Gastrocnemius medialis (tissue), 4 donors: ENCODE measurements at regions not wholly inside any gene's neighbourhood (a gene's known extent, or its start where the extent isn't known, plus 50 kb on each side); places are given as distances from the start of the nearest gene placed in this dataset.

ENCODE experiments used
- ATAC-seq, 2 donors: fragments of 150-250 bp; one replicate each; pipeline ENCODE4 v1.9.1; 2016
- DNase-seq, 2 donors: peaks; one replicate each; pipeline ENCODE4 v3.0.0-alpha.2; 2019
- H3K27ac ChIP-seq, 4 donors: fragments of 200-600 bp; sonication (generic); 1 replicate in 1 of 4; 2 replicates in 3 of 4; pipeline ENCODE4 v1.5.1; 2016 to 2018; ENCODE audit warnings: mild to moderate bottlenecking in 2 of 4, moderate library complexity in 1 of 4
- H3K27me3 ChIP-seq, 3 donors: fragments of 200-600 bp; sonication (generic) in 2 of 3; 1 replicate in 1 of 3; 2 replicates in 2 of 3; pipeline versions ENCODE4 v1.5.1 to v1.6.0; 2016 to 2019; ENCODE audit warnings: mild to moderate bottlenecking in 1 of 3, moderate library complexity in 1 of 3
- H3K36me3 ChIP-seq, 2 donors: fragments of 200-600 bp; sonication (generic) in 1 of 2; one replicate each; pipeline ENCODE4 v1.5.1; 2017 to 2018
- H3K4me1 ChIP-seq, 2 donors: fragments of 200-600 bp; sonication (generic) in 1 of 2; one replicate each; pipeline ENCODE4 v1.5.1; 2016 to 2017; ENCODE audit warnings: mild to moderate bottlenecking in 2 of 2
- H3K4me3 ChIP-seq, 4 donors: fragments of 200-600 bp; sonication (generic) in 3 of 4; 1 replicate in 1 of 4; 2 replicates in 3 of 4; pipeline ENCODE4 v1.5.1; 2016 to 2019; ENCODE audit warnings: mild to moderate bottlenecking in 2 of 4
- H3K9me3 ChIP-seq, 3 donors: fragments of 200-600 bp; sonication (generic) in 2 of 3; 1 replicate in 1 of 3; 2 replicates in 2 of 3; pipeline ENCODE4 v1.5.1; 2016 to 2019
- CTCF ChIP-seq, 5 experiments: fragments of 450-650 bp in 3 of 5; fragments of 200-600 bp in 2 of 5; sonication (generic) in 2 of 5; IDR thresholded peaks in 4 of 5; conservative IDR thresholded peaks in 1 of 5; 1 replicate in 4 of 5; 2 replicates in 1 of 5; pipeline ENCODE4 v1.5.1; 2016 to 2019; ENCODE audit warnings: antibody characterized with exemption in 5 of 5, mild to moderate bottlenecking in 3 of 5, moderate library complexity in 3 of 5
- POLR2A ChIP-seq, 2 donors: fragments of 450-650 bp; IDR thresholded peaks; one replicate each; pipeline ENCODE4 v1.6.1; 2017; ENCODE audit warnings: antibody characterized with exemption in 2 of 2, mild to moderate bottlenecking in 2 of 2, moderate library complexity in 2 of 2
- in situ Hi-C, 4 donors: fragments of 200-750 bp; cut with MboI; loops; one replicate each; pipeline versions ENCODE4 v1.15.0 to v1.8.0; 2017; ENCODE audit warnings: low sequenced_read_pairs in 4 of 4
- intact Hi-C: fragments of 100-400 bp; cut with DNase I; formaldehyde crosslinking; loops from one replicate; pipeline ENCODE4 v1.15.1; 2023; ENCODE audit warnings: low total_unique reads

GRCh38 chr12:65636436-65636835 lies 187.8 kb upstream of the HMGA2 start:
- intact Hi-C loops (no loop called here), in situ Hi-C loops (no loop called here)
- H3K4me1 ChIP-seq, result no peaks in the 10 kb centered on the region
- H3K9me3 ChIP-seq, result no peaks in the 10 kb centered on the region
- H3K27ac ChIP-seq, result no peak overlapping the region
- H3K4me3 ChIP-seq, result no peak overlapping the region
- ATAC-seq (no peak), DNase-seq (no peak)
- H3K36me3 ChIP-seq, result no peaks in the 10 kb centered on the region
- H3K27me3 ChIP-seq, result no peaks in the 10 kb centered on the region
- TF ChIP-seq CTCF (IDR thresholded peaks at IDR 0.05 in 4 of 5, conservative IDR thresholded peaks at IDR 0.05 in 1 of 5) (no peak), POLR2A (IDR thresholded peaks at IDR 0.05) (no peak)

GRCh38 chr12:65637150-65637549 lies 187.1 kb upstream of the HMGA2 start:
- Histone ChIP-seq H3K27ac (no peak overlapping the region), H3K27me3 (no peaks in the 10 kb centered on the region), H3K9me3 (no peaks in the 10 kb centered on the region), H3K36me3 (no peaks in the 10 kb centered on the region), H3K4me3 (no peak overlapping the region), H3K4me1 (no peaks in the 10 kb centered on the region)
- intact Hi-C loops (no loop called here), in situ Hi-C loops (no loop called here)
- DNase-seq (no peak), ATAC-seq (no peak)
- TF ChIP-seq CTCF (IDR thresholded peaks at IDR 0.05 in 4 of 5, conservative IDR thresholded peaks at IDR 0.05 in 1 of 5), result no peak
- no peak for TF ChIP-seq POLR2A (IDR thresholded peaks at IDR 0.05)

- Histone ChIP-seq H3K27ac (no peak overlapping the region), H3K4me3 (no peak overlapping the region), H3K36me3 (no peaks in the 10 kb centered on the region), H3K4me1 (no peaks in the 10 kb centered on the region), H3K9me3 (no peaks in the 10 kb centered on the region), H3K27me3 (no peaks in the 10 kb centered on the region)
- intact Hi-C loops, result no loop called here
- ATAC-seq, result no peak
- no peak for DNase-seq
- TF ChIP-seq CTCF (IDR thresholded peaks at IDR 0.05 in 4 of 5, conservative IDR thresholded peaks at IDR 0.05 in 1 of 5) (no peak), POLR2A (IDR thresholded peaks at IDR 0.05) (no peak)
- in situ Hi-C loops, result no loop called here
Measured at GRCh38 chr12:65637774-65638173, 186.5 kb upstream of the HMGA2 start.

- H3K9me3 ChIP-seq, result no peaks in the 10 kb centered on the region
- ATAC-seq, result no peak
- no peak overlapping the region for H3K4me3 ChIP-seq
- no peak overlapping the region for H3K27ac ChIP-seq
- intact Hi-C loops (no loop called here), in situ Hi-C loops (no loop called here)
- H3K4me1 ChIP-seq, result no peaks in the 10 kb centered on the region
- no peaks in the 10 kb centered on the region for H3K36me3 ChIP-seq
- no peak for DNase-seq
- TF ChIP-seq CTCF (IDR thresholded peaks at IDR 0.05 in 4 of 5, conservative IDR thresholded peaks at IDR 0.05 in 1 of 5) (no peak), POLR2A (IDR thresholded peaks at IDR 0.05) (no peak)
- no peaks in the 10 kb centered on the region for H3K27me3 ChIP-seq
Measured at GRCh38 chr12:65638324-65638723, 186.0 kb upstream of the HMGA2 start.

GRCh38 chr12:65640489-65640901 lies 183.8 kb upstream of the HMGA2 start:
- Histone ChIP-seq H3K4me3 (no peak overlapping the region), H3K27me3 (no peaks in the 10 kb centered on the region), H3K4me1 (no peaks in the 10 kb centered on the region), H3K27ac (no peak overlapping the region), H3K36me3 (no peaks in the 10 kb centered on the region), H3K9me3 (no peaks in the 10 kb centered on the region)
- TF ChIP-seq POLR2A (IDR thresholded peaks at IDR 0.05), result peak in 1 of 2 donors; percentile 41
- no peak for TF ChIP-seq CTCF (IDR thresholded peaks at IDR 0.05 in 4 of 5, conservative IDR thresholded peaks at IDR 0.05 in 1 of 5)
- DNase-seq (peak; percentile 25 to 53), ATAC-seq (peak; percentile 89 to 90)
- intact Hi-C loops, result no loop called here
- in situ Hi-C loops, result no loop called here
